K562 (cell line): ENCODE measurements at regions not wholly inside any gene's neighbourhood (a gene's known extent, or its start where the extent isn't known, plus 50 kb on each side); places are given as distances from the start of the nearest gene placed in this dataset.

Experiments
- ATAC-seq: fragments of 200-7000 bp; cut with Tn5 transposase; 3 replicates; pipeline ENCODE4 v1.9.1; 2020; ENCODE audit warnings: moderate library complexity
- BruUV-seq: library from RNA; stranded (reverse); fragments of 400-500 nt; replicated peaks from 2 replicates; lab custom pipeline; 2021; lab: Mats Ljungman, UMichigan
- CTCF ChIA-PET: fragments of 300-600 bp; formaldehyde crosslinking; extraction: SDS; loops from one replicate; lab custom pipeline; 2021; ENCODE audit warnings: low intra/inter-chr PET ratio; lab: Yijun Ruan, JAX
- POLR2A ChIA-PET: fragments of 300-600, 350-650 bp; sonication (Branson Sonifier 250); formaldehyde crosslinking; extraction: SDS; loops from one replicate; lab custom pipeline; 2021; ENCODE audit warnings: antibody characterized with exemption, inconsistent platforms; lab: Yijun Ruan, JAX
- DNase-seq, 4 experiments: peaks; one replicate each; pipeline versions ENCODE4 v3.0.0 to v3.0.0-alpha.2; 2011 to 2018; ENCODE audit warnings: low spot score in 3 of 4, mixed read lengths in 3 of 4; ENCODE audit errors: extremely low read depth in 1 of 4
- FAIRE-seq: peaks from 2 replicates; lab custom pipeline; 2011; peaks lifted over from hg19 to GRCh38; lab: Jason Lieb, UNC
- H2AFZ ChIP-seq: 2 replicates; pipeline ENCODE4 v1.6.0; 2011; ENCODE audit warnings: low read depth, low read length, control low read depth, inconsistent platforms
- H3K27ac ChIP-seq: fragments of 200-600 bp; 3 replicates; pipeline ENCODE4 v1.8.0; 2011; ENCODE audit warnings: low read depth, mild to moderate bottlenecking, control low read depth, inconsistent platforms, low read length, moderate library complexity, mixed read lengths; ENCODE audit errors: extremely low read depth
- H3K27me3 ChIP-seq, 2 experiments: fragments of 300-600 bp in 1 of 2; 2 replicates in 1 of 2; 3 replicates in 1 of 2; pipeline versions ENCODE4 v1.6.0 to v1.8.0; 2011; ENCODE audit warnings: inconsistent platforms in 2 of 2, low read length in 2 of 2, mild to moderate bottlenecking in 1 of 2, mixed read lengths in 1 of 2, moderate library complexity in 1 of 2; ENCODE audit not compliant: control insufficient read depth in 2 of 2, insufficient read depth in 2 of 2
- H3K36me3 ChIP-seq: fragments of 300-600 bp; 3 replicates; pipeline ENCODE4 v1.8.0; 2011; ENCODE audit warnings: mild to moderate bottlenecking, low read length, inconsistent platforms; ENCODE audit not compliant: control insufficient read depth, insufficient read depth
- H3K4me1 ChIP-seq, 2 experiments: fragments of 200-600 bp in 1 of 2; replicated peaks in 1 of 2; 2 replicates in 1 of 2; 3 replicates in 1 of 2; pipeline versions ENCODE4 v1.5.1 to v1.8.0; 2011; ENCODE audit warnings: inconsistent platforms in 2 of 2, low read length in 2 of 2, mild to moderate bottlenecking in 1 of 2, mixed read lengths in 1 of 2, moderate library complexity in 1 of 2; ENCODE audit not compliant: control insufficient read depth in 2 of 2, insufficient read depth in 2 of 2
- H3K4me2 ChIP-seq: 2 replicates; pipeline ENCODE4 v1.6.1; 2011; ENCODE audit warnings: low read length, control low read depth, inconsistent platforms, mixed read lengths; ENCODE audit not compliant: insufficient read depth
- H3K4me3 ChIP-seq: fragments of 200-600 bp; sonication (generic), shearing (Covaris generic); 2 replicates; pipeline ENCODE4 v1.5.1; 2016; ENCODE audit warnings: control low read depth, inconsistent platforms
- H3K79me2 ChIP-seq: fragments of 200-600 bp; 3 replicates; pipeline ENCODE4 v1.8.0; 2011; ENCODE audit warnings: low read length, inconsistent platforms; ENCODE audit not compliant: control insufficient read depth, insufficient read depth
- H3K9ac ChIP-seq, 2 experiments: 2 replicates each; pipeline versions ENCODE4 v1.6.0 to v1.6.1; 2011; ENCODE audit warnings: low read depth in 2 of 2, low read length in 2 of 2, control low read depth in 1 of 2, inconsistent platforms in 1 of 2, mild to moderate bottlenecking in 1 of 2, mixed read lengths in 1 of 2; ENCODE audit not compliant: insufficient read depth in 1 of 2
- H3K9me1 ChIP-seq: one replicate; pipeline ENCODE4 v1.6.0; 2011; ENCODE audit warnings: inconsistent platforms, mild to moderate bottlenecking, low read length, moderate library complexity; ENCODE audit not compliant: control insufficient read depth, insufficient read depth
- H3K9me3 ChIP-seq: replicated peaks from 2 replicates; pipeline ENCODE4 v1.5.1; 2011; ENCODE audit warnings: low read depth, low read length, inconsistent platforms; ENCODE audit not compliant: control insufficient read depth, insufficient read depth
- H4K20me1 ChIP-seq: replicated peaks from 2 replicates; pipeline ENCODE4 v1.6.1; 2011; ENCODE audit warnings: low read length, inconsistent platforms, mixed read lengths; ENCODE audit not compliant: control insufficient read depth, insufficient read depth
- CEBPG ChIP-seq, 3 experiments: fragments of 200-800 bp in 1 of 3; sonication (Bioruptor generic) in 1 of 3; sonication (generic) in 1 of 3; formaldehyde crosslinking in 1 of 3; IDR thresholded peaks in 2 of 3; conservative IDR thresholded peaks in 1 of 3; 2 replicates each; pipeline versions ENCODE4 v1.6.1 to v1.8.0; 2016 to 2022; ENCODE audit warnings: missing compliant biosample characterization in 2 of 3, missing genetic modification characterization in 2 of 3, mild to moderate bottlenecking in 1 of 3, missing genetic modification reagents in 1 of 3
- FOXM1 ChIP-seq, 2 experiments: fragments of 450-650 bp in 1 of 2; sonication (generic) in 1 of 2; formaldehyde crosslinking in 1 of 2; IDR thresholded peaks; 2 replicates each; pipeline versions ENCODE4 v1.6.1 to v1.9.0; 2017 to 2022; ENCODE audit warnings: low read depth in 2 of 2, mild to moderate bottlenecking in 2 of 2, missing genetic modification reagents in 1 of 2, moderate library complexity in 1 of 2
- HDAC8 ChIP-seq: fragments of 450-650 bp; IDR thresholded peaks from 2 replicates; pipeline ENCODE4 v1.6.1; 2016; ENCODE audit warnings: mild to moderate bottlenecking, missing genetic modification characterization, moderate library complexity, missing compliant biosample characterization
- HDGF ChIP-seq: fragments of 450-650 bp; IDR thresholded peaks from 2 replicates; pipeline ENCODE4 v1.6.1; 2016
- KLF6 ChIP-seq: fragments of 250-450 bp; sonication (Bioruptor Pico); IDR thresholded peaks from 2 replicates; pipeline ENCODE4 v1.4.0; 2020; ENCODE audit warnings: mild to moderate bottlenecking, moderate library complexity, borderline replicate concordance
- LEF1 ChIP-seq: fragments of 450-650 bp; IDR thresholded peaks from 2 replicates; pipeline ENCODE4 v1.6.1; 2016; ENCODE audit warnings: mild to moderate bottlenecking
- MCM3 ChIP-seq: fragments of 450-650 bp; IDR thresholded peaks from 2 replicates; pipeline ENCODE4 v1.6.1; 2016
- MYBL2 ChIP-seq, 2 experiments: fragments of 450-650 bp in 1 of 2; sonication (generic) in 1 of 2; formaldehyde crosslinking in 1 of 2; IDR thresholded peaks; 2 replicates each; pipeline versions ENCODE4 v1.6.1 to v1.8.1; 2017 to 2022; ENCODE audit warnings: borderline replicate concordance in 1 of 2, inconsistent platforms in 1 of 2, low read depth in 1 of 2, mild to moderate bottlenecking in 1 of 2, missing genetic modification reagents in 1 of 2, moderate library complexity in 1 of 2
- PURB ChIP-seq: sonication (generic); formaldehyde crosslinking; IDR thresholded peaks from 2 replicates; pipeline ENCODE4 v1.9.0; 2021; ENCODE audit warnings: low read depth, mild to moderate bottlenecking, missing genetic modification reagents
- SOX6 ChIP-seq: fragments of 450-650 bp; IDR thresholded peaks from 2 replicates; pipeline ENCODE4 v1.6.1; 2014; ENCODE audit warnings: mild to moderate bottlenecking
- SPI1 ChIP-seq: IDR thresholded peaks from 2 replicates; pipeline ENCODE4 v1.6.1; 2011; ENCODE audit warnings: low read depth, low read length, control low read depth, borderline replicate concordance
- ZC3H8 ChIP-seq: fragments of 450-650 bp; IDR thresholded peaks from 2 replicates; pipeline ENCODE4 v1.6.1; 2017
- WGBS: fragments of 100-300 bp; shearing (Covaris generic); methylation state at CpG from one replicate; pipeline ENCODE4 v1.1.6; 2016; ENCODE audit warnings: low coverage, mixed read lengths; ENCODE audit not compliant: insufficient coverage; ENCODE audit errors: missing lambda C conversion rate; 5-methylcytosine and 5-hydroxymethylcytosine counted together
- in situ Hi-C: fragments of 300-500 bp; cut with MboI; formaldehyde crosslinking; loops from 4 replicates; pipeline ENCODE4 v1.15.0; 2018; ENCODE audit warnings: inconsistent platforms, mixed read lengths
- intact Hi-C: fragments of 100-400 bp; cut with micrococcal nuclease; formaldehyde crosslinking; loops from 2 replicates; pipeline ENCODE4 v1.14.2; 2022
- TF ChIP-seq, protein P1 (sequence below): fragments of 250-450 bp; sonication (Bioruptor Pico); IDR thresholded peaks from 2 replicates; pipeline ENCODE4 v1.5.0; 2021
- TF ChIP-seq, protein P2 (sequence below): fragments of 450-650 bp; IDR thresholded peaks from 2 replicates; pipeline ENCODE4 v1.7.1; 2018; ENCODE audit warnings: mild to moderate bottlenecking, low read depth; ENCODE audit not compliant: partially characterized antibody
- TF ChIP-seq, protein P3 (sequence below): sonication (generic); formaldehyde crosslinking; IDR thresholded peaks from 2 replicates; pipeline ENCODE4 v1.8.0; 2022; ENCODE audit warnings: missing genetic modification reagents, mild to moderate bottlenecking, borderline replicate concordance
- TF ChIP-seq, protein P4 (sequence below): fragments of 250-450 bp; sonication (Bioruptor Pico); IDR thresholded peaks from 2 replicates; pipeline ENCODE4 v1.8.0; 2022; ENCODE audit warnings: inconsistent platforms, mild to moderate bottlenecking, moderate library complexity, borderline replicate concordance

DNA sequence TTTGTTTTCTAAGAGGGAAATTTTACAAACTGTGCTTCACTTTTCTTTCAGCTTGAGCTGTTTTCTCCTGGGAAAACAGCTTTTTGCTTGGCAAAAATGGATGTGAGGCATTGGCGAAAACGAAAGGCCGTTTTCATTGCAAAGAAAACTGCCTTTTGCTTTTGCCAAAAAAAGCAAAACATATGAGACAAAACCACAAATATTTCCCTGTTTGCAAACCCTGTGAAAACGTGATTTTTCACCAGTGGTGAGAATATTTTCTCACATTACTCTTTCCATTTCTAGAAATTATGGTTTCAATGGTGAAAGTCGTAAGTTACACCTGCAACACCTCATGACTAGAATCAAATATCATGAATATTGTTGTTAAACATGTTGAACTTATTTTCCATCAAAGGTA, 74.0 kb upstream of the ZBTB18 start:
- no peak overlapping the region for H3K9ac ChIP-seq
- intact Hi-C loops (no loop called here), in situ Hi-C loops (no loop called here)
- H3K4me3 ChIP-seq, result no peak overlapping the region
- under 1% methylated on average over 5 of the region's 5 CpGs for WGBS
- peaks cover 3 to 9% of the 10 kb centered on the region in 2 experiments; a peak in 3 of 5 replicates for H3K27me3 ChIP-seq
- H3K79me2 ChIP-seq, result no peaks in the 10 kb centered on the region
- ATAC-seq, result no peak
- H3K27ac ChIP-seq, result no peak overlapping the region
- H2AFZ ChIP-seq, result no peak overlapping the region
- H3K4me1 ChIP-seq, result no peaks in the 10 kb centered on the region
- H3K36me3 ChIP-seq, result no peaks in the 10 kb centered on the region
- H3K4me2 ChIP-seq, result no peak overlapping the region
- ChIA-PET CTCF (no interaction called here), POLR2A (no interaction called here)
- H3K9me3 ChIP-seq, result no peaks in the 10 kb centered on the region
- BruUV-seq, result no TSS peak
- no peaks in the 10 kb centered on the region for H4K20me1 ChIP-seq
- no peaks in the 10 kb centered on the region for H3K9me1 ChIP-seq
- DNase-seq, result no peak
- FAIRE-seq, result no peak
- TF ChIP-seq, protein P1, sequence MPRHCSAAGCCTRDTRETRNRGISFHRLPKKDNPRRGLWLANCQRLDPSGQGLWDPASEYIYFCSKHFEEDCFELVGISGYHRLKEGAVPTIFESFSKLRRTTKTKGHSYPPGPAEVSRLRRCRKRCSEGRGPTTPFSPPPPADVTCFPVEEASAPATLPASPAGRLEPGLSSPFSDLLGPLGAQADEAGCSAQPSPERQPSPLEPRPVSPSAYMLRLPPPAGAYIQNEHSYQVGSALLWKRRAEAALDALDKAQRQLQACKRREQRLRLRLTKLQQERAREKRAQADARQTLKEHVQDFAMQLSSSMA (CRISPR knock-in tag), result no peak
- TF ChIP-seq HDAC8 (no peak), CEBPG (CRISPR knock-in tag; IDR thresholded peaks at IDR 0.05) (no peak), CEBPG (tag; conservative IDR thresholded peaks at IDR 0.05 in 1 of 2, IDR thresholded peaks at IDR 0.05 in 1 of 2) (no peak), ZC3H8 (no peak), MYBL2 (IDR thresholded peaks at IDR 0.05; ENCODE audit: low read depth) (no peak), MYBL2 (CRISPR knock-in tag; IDR thresholded peaks at IDR 0.05; ENCODE audit: borderline replicate concordance) (no peak), SPI1 (no peak), LEF1 (no peak), FOXM1 (IDR thresholded peaks at IDR 0.05; ENCODE audit: low read depth) (no peak), FOXM1 (CRISPR knock-in tag; IDR thresholded peaks at IDR 0.05; ENCODE audit: low read depth) (no peak), MCM3 (no peak), PURB (no peak), HDGF (no peak), KLF6 (no peak), SOX6 (no peak)
- TF ChIP-seq, protein P2, sequence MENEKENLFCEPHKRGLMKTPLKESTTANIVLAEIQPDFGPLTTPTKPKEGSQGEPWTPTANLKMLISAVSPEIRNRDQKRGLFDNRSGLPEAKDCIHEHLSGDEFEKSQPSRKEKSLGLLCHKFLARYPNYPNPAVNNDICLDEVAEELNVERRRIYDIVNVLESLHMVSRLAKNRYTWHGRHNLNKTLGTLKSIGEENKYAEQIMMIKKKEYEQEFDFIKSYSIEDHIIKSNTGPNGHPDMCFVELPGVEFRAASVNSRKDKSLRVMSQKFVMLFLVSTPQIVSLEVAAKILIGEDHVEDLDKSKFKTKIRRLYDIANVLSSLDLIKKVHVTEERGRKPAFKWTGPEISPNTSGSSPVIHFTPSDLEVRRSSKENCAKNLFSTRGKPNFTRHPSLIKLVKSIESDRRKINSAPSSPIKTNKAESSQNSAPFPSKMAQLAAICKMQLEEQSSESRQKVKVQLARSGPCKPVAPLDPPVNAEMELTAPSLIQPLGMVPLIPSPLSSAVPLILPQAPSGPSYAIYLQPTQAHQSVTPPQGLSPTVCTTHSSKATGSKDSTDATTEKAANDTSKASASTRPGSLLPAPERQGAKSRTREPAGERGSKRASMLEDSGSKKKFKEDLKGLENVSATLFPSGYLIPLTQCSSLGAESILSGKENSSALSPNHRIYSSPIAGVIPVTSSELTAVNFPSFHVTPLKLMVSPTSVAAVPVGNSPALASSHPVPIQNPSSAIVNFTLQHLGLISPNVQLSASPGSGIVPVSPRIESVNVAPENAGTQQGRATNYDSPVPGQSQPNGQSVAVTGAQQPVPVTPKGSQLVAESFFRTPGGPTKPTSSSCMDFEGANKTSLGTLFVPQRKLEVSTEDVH, result no peak
- TF ChIP-seq, protein P3, sequence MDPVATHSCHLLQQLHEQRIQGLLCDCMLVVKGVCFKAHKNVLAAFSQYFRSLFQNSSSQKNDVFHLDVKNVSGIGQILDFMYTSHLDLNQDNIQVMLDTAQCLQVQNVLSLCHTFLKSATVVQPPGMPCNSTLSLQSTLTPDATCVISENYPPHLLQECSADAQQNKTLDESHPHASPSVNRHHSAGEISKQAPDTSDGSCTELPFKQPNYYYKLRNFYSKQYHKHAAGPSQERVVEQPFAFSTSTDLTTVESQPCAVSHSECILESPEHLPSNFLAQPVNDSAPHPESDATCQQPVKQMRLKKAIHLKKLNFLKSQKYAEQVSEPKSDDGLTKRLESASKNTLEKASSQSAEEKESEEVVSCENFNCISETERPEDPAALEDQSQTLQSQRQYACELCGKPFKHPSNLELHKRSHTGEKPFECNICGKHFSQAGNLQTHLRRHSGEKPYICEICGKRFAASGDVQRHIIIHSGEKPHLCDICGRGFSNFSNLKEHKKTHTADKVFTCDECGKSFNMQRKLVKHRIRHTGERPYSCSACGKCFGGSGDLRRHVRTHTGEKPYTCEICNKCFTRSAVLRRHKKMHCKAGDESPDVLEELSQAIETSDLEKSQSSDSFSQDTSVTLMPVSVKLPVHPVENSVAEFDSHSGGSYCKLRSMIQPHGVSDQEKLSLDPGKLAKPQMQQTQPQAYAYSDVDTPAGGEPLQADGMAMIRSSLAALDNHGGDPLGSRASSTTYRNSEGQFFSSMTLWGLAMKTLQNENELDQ (CRISPR knock-in tag), result no peak
- TF ChIP-seq, protein P4, sequence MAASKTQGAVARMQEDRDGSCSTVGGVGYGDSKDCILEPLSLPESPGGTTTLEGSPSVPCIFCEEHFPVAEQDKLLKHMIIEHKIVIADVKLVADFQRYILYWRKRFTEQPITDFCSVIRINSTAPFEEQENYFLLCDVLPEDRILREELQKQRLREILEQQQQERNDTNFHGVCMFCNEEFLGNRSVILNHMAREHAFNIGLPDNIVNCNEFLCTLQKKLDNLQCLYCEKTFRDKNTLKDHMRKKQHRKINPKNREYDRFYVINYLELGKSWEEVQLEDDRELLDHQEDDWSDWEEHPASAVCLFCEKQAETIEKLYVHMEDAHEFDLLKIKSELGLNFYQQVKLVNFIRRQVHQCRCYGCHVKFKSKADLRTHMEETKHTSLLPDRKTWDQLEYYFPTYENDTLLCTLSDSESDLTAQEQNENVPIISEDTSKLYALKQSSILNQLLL (CRISPR knock-in tag), result no peak
